ENCODE measurements at regions not wholly inside any gene's neighbourhood (a gene's known extent, or its start where the extent isn't known, plus 50 kb on each side); places are given as distances from the start of the nearest gene placed in this dataset.

GRCh38 chr2:81706856-81707255 lies 1402.3 kb upstream of the LRRTM1 start:
- Histone ChIP-seq H3K27ac (ENCODE audit: low read depth in 2 of 2, low read length in 2 of 2) (no peak overlapping the region), H3K4me3 (ENCODE audit: low read length in 3 of 3) (no peak overlapping the region), H3K36me3 (ENCODE audit: control insufficient read depth in 2 of 3, insufficient read depth in 3 of 3, low read length in 3 of 3) (no peaks in the 10 kb centered on the region), H3K9me3 (ENCODE audit: control insufficient read depth in 2 of 3, insufficient read depth in 1 of 3, low read length in 3 of 3) (no peaks in the 10 kb centered on the region), H3K9ac (ENCODE audit: low read length in 3 of 3) (no peak overlapping the region), H3K27me3 (ENCODE audit: control insufficient read depth, insufficient read depth, low read length) (no peaks in the 10 kb centered on the region), H3K4me1 (ENCODE audit: control insufficient read depth in 2 of 3, insufficient read depth in 2 of 3, low read depth in 1 of 3, low read length in 3 of 3) (no peaks in the 10 kb centered on the region)
- intact Hi-C loops (cut with DNase I) = no loop called here
- FAIRE-seq (no peak), DNase-seq (no peak)
- TF ChIP-seq, protein P1, sequence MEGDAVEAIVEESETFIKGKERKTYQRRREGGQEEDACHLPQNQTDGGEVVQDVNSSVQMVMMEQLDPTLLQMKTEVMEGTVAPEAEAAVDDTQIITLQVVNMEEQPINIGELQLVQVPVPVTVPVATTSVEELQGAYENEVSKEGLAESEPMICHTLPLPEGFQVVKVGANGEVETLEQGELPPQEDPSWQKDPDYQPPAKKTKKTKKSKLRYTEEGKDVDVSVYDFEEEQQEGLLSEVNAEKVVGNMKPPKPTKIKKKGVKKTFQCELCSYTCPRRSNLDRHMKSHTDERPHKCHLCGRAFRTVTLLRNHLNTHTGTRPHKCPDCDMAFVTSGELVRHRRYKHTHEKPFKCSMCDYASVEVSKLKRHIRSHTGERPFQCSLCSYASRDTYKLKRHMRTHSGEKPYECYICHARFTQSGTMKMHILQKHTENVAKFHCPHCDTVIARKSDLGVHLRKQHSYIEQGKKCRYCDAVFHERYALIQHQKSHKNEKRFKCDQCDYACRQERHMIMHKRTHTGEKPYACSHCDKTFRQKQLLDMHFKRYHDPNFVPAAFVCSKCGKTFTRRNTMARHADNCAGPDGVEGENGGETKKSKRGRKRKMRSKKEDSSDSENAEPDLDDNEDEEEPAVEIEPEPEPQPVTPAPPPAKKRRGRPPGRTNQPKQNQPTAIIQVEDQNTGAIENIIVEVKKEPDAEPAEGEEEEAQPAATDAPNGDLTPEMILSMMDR (IDR thresholded peaks at IDR 0.05; ENCODE audit: borderline replicate concordance, extremely low read depth, insufficient read depth) = no peak

GRCh38 chr2:81703831-81704230 lies 1399.3 kb upstream of the LRRTM1 start:
- Histone ChIP-seq H3K9me3 (ENCODE audit: control insufficient read depth in 2 of 3, insufficient read depth in 1 of 3, low read length in 3 of 3) (no peaks in the 10 kb centered on the region), H3K4me1 (ENCODE audit: control insufficient read depth in 2 of 3, insufficient read depth in 2 of 3, low read depth in 1 of 3, low read length in 3 of 3) (no peaks in the 10 kb centered on the region), H3K27ac (ENCODE audit: low read depth in 2 of 2, low read length in 2 of 2) (no peak overlapping the region), H3K36me3 (ENCODE audit: control insufficient read depth in 2 of 3, insufficient read depth in 3 of 3, low read length in 3 of 3) (no peaks in the 10 kb centered on the region), H3K4me3 (ENCODE audit: low read length in 3 of 3) (no peak overlapping the region), H3K27me3 (ENCODE audit: control insufficient read depth, insufficient read depth, low read length) (no peaks in the 10 kb centered on the region), H3K9ac (ENCODE audit: low read length in 3 of 3) (no peak overlapping the region)
- TF ChIP-seq, protein P1 (IDR thresholded peaks at IDR 0.05; ENCODE audit: borderline replicate concordance, extremely low read depth, insufficient read depth) = no peak
- FAIRE-seq (no peak), DNase-seq (no peak)
- intact Hi-C loops (cut with DNase I) = no loop called here

DNA sequence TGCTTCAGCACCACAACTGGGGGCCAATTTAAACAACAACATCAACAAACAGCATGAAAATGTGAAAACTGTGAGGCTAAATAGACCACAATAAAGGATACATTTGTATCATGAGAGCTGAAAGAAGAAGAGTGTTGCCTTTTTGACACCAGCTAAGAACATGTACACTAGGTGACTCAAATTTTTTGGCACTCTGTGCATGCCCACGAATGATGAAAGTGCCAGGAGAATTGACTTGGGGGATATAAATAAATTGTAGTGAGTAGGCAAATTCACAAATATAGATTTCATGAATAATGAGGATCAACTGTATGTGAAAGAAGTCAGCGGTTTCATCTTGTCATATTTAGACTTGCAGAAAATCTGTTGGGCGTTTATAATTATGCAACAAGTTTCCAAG lies 1388.0 kb upstream of the LRRTM1 start:
- no peak for DNase-seq
- no peak overlapping the region for H3K9ac ChIP-seq (ENCODE audit: low read length in 3 of 3)
- H3K9me3 ChIP-seq (ENCODE audit: control insufficient read depth in 2 of 3, insufficient read depth in 1 of 3, low read length in 3 of 3) = no peaks in the 10 kb centered on the region
- no peak for FAIRE-seq
- no peaks in the 10 kb centered on the region for H3K4me1 ChIP-seq (ENCODE audit: control insufficient read depth in 2 of 3, insufficient read depth in 2 of 3, low read depth in 1 of 3, low read length in 3 of 3)
- H3K27me3 ChIP-seq (ENCODE audit: control insufficient read depth, insufficient read depth, low read length) = no peaks in the 10 kb centered on the region
- no peak overlapping the region for H3K4me3 ChIP-seq (ENCODE audit: low read length in 3 of 3)
- no peak overlapping the region for H3K27ac ChIP-seq (ENCODE audit: low read depth in 2 of 2, low read length in 2 of 2)
- no peaks in the 10 kb centered on the region for H3K36me3 ChIP-seq (ENCODE audit: control insufficient read depth in 2 of 3, insufficient read depth in 3 of 3, low read length in 3 of 3)
- intact Hi-C loops (cut with DNase I) = no loop called here
- TF ChIP-seq, protein P1 (IDR thresholded peaks at IDR 0.05; ENCODE audit: borderline replicate concordance, extremely low read depth, insufficient read depth) = no peak

- Histone ChIP-seq H3K27ac (ENCODE audit: low read depth in 2 of 2, low read length in 2 of 2) (no peak overlapping the region), H3K27me3 (ENCODE audit: control insufficient read depth, insufficient read depth, low read length) (no peaks in the 10 kb centered on the region), H3K4me3 (ENCODE audit: low read length in 3 of 3) (no peak overlapping the region), H3K9ac (ENCODE audit: low read length in 3 of 3) (no peak overlapping the region), H3K9me3 (ENCODE audit: control insufficient read depth in 2 of 3, insufficient read depth in 1 of 3, low read length in 3 of 3) (no peaks in the 10 kb centered on the region), H3K36me3 (ENCODE audit: control insufficient read depth in 2 of 3, insufficient read depth in 3 of 3, low read length in 3 of 3) (no peaks in the 10 kb centered on the region), H3K4me1 (ENCODE audit: control insufficient read depth in 2 of 3, insufficient read depth in 2 of 3, low read depth in 1 of 3, low read length in 3 of 3) (no peaks in the 10 kb centered on the region)
- intact Hi-C loops (cut with DNase I) = no loop called here
- no peak for FAIRE-seq
- DNase-seq = no peak
- TF ChIP-seq, protein P1 (IDR thresholded peaks at IDR 0.05; ENCODE audit: borderline replicate concordance, extremely low read depth, insufficient read depth) = no peak
Measured at GRCh38 chr2:81675641-81676040, 1371.1 kb upstream of the LRRTM1 start.
